Activated CD4-positive, alpha-beta T cell treated with anti-CD3 and anti-CD28 coated beads, Interleukin-2, amount 50 U/mL, for 48 hours (primary cell): ENCODE measurements at regions not wholly inside any gene's neighbourhood (a gene's known extent, or its start where the extent isn't known, plus 50 kb on each side); places are given as distances from the start of the nearest gene placed in this dataset.
"Not testable (repeated sequence)": the region's sequence is repeated elsewhere in the genome, so short reads cannot be mapped to it uniquely, and the experiment has no call there.

Experiments used
- DNase-seq, 2 experiments: peaks; one replicate each; pipeline ENCODE4 v3.0.0-alpha.2; 2020

DNA sequence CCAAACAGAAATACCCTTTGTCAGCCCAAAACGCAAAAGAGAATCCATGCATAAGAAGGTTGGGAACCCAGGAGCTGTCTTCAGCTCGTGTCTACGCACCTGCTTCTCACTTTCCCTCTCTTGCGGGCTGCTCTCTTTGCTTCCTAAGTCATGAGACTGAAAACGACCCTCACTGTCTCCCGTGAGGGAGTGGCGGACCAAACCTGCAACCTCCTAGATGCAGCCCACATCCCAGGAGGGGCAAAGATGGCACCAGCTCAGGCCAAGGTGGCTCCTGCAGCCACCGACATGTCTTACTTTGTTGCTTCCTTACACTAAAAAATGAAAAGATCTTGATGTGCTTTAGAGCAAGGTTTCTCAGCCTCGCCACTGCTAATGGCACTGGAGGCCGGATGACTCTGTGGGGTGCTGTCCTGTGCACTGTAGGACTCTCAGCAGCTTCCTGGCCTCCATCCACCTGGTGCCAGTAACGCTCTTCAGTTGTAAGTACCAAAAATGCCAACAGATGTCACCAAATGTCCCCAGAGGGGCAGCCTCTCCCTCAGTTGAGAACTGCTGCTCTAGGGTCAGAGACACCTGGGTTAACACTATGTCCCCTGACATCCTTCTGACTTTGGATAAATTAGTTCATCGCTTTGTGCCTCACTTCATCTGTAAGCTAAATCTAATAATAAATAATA is 179.8 kb upstream of the PFKP start:
- DNase-seq, result no peak

DNA sequence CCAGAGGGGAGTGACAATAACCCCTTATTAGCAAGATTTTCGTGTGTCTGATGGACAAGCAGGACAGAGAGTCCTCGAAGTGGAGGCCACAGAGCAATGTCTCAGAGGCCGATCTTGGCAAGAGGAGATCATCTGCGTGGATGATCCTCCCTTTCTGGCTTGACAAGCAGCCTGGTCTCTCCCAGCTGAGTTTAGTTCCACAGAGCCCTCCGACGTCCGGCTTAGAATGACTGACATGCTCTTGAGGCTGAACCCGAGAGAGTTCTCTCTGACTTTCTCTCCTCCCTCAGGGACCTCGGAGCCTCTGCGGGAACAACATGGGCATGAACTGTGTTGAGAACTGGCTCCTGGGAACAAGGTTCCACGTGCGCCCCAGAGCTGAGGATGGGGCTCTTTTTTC is 180.7 kb upstream of the PFKP start:
- no peak for DNase-seq

- DNase-seq, result no peak
These were observed 181.8 kb upstream of the PFKP start for GRCh38 chr10:2885288-2886278.

- DNase-seq, result not testable (repeated sequence)
These were observed 183.3 kb upstream of the PFKP start for GRCh38 chr10:2883983-2884540.

DNA sequence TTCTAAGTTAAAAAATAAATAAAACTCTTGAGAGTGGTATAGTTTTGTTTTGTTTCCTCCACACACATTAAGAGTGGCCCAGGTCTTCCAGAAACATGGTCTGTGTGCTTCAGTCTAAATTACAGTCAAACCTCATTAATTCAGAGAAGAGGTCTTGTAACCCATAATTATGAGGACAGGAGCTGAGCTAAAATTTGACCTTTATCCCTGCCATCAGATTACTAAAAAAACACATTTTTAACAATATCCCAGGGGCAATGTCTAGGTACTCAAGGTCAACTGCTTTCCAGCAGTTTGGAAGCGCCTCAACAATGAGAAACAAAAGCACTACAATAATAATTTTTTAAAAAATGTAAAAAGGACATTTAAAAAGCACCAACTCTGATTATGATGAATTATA is 184.1 kb upstream of the PFKP start:
- no peak for DNase-seq

GRCh38 chr10:2882628-2883027 is 184.7 kb upstream of the PFKP start:
- DNase-seq, result no peak

DNA sequence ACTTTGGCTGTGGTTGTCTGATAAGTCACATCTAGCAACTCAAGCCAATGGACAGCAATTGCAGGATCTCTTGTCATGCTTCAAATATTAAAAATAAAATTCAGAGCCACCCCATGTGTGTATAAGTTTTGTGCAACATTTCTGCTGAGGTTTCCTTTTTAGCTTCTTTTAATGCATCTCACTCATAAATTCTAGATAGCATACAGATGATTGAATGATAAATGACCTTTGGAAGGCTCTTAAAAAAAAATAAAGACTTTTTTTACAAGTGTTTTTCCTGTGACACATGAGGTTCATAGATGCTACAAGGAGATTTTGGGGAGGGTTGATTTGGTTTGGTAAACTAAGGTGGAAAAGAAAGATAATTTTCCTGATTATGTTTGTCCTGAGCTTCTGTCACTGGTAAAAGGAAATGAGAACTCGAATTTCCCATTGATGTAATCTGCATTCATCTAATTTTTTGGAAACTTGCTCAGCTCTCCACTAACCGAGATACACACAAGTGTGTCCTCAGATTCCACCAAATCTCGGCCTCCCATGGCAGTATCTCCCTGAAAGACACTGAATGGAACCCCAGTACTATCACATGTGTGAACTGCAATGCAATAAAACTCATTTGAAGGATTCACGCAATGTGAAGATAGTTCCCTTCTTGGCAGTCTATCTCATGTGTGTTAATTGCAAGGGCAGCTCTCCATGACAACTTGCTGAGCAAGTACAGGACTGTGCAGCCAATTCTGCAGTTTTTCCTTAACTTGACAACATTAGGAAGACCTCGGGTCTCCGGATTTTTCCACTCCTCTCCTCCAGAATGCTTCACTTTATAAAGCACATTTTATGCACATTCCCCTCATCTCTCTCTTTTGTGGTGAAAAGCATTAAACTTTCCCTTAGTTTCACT is 185.4 kb upstream of the PFKP start:
- DNase-seq, result no peak

GRCh38 chr10:2880050-2880449 is 187.3 kb upstream of the PFKP start:
- DNase-seq, result not testable (repeated sequence)

GRCh38 chr10:2878818-2879217 is 188.5 kb upstream of the PFKP start:
- no peak for DNase-seq

GRCh38 chr10:2876032-2876431 is 191.3 kb upstream of the PFKP start:
- DNase-seq, result no peak

DNA sequence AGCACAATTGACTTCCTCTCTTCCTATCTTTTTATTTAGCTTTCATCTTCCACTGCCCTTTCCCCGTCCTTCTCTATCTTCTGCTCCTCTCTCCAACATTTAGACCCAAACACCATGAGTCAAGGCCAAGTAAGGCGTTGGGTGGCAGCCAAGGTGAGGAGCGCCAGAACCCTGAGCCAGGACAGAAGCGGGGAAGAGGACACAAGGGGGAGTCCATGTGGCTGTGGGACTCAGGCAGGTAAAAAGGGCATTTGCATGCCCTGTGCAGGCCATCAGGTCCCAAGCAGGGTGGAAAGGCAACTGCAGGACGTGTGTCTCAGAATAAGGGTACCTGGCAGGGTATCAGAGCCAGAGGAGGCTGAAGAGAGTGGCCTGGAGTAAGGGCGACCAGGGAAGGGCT is 192.4 kb upstream of the PFKP start:
- DNase-seq, result no peak

DNA sequence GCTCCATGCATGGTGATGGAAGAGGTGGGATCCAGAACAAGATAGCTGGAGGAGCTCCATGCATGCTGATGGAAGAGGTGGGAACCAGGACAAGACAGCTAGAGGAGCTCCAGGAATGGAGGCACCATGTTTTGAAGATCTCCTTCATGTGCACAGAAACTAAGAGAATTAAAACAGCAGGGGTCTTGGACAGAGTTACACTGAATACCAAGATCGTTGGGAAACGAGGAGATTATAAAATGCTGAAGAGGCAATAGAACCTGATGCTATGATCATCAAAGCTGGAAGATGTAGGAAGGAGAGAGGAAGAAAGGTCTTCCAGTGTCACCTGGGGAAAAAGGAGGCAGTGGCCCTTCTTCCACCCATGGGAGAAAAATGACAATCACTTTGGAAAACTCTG is 193.6 kb upstream of the PFKP start:
- no peak for DNase-seq

- DNase-seq, result no peak
These were observed 195.6 kb upstream of the PFKP start for GRCh38 chr10:2871673-2872219.

DNA sequence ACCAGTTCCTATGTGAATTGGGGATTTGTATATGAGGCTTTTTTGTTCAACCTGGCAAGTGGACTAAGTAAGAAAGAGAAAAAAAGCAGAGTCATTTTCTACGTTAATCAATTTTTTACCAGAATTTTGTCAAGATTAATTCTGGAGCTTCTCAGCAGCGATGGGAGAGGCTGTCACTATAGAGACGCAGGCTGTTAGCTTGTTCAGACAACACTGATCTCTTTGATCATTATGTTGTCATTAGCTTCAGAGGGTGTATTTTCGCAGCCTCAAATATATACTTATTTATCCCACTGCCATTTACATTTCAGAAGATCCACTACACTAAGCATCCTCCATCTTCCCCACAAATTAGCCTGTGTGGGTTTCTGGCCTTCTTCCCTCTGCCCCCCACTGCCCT is 196.7 kb upstream of the PFKP start:
- no peak for DNase-seq

- no peak for DNase-seq
These were observed 199.5 kb upstream of the PFKP start for GRCh38 chr10:2867788-2868299.

- no peak for DNase-seq
These were observed 200.8 kb upstream of the PFKP start for GRCh38 chr10:2866569-2866968.

GRCh38 chr10:2861632-2862210 is 205.6 kb upstream of the PFKP start:
- no peak for DNase-seq

- no peak for DNase-seq
These were observed 208.9 kb upstream of the PFKP start for GRCh38 chr10:2858452-2858851.

- DNase-seq, result no peak
These were observed 210.8 kb upstream of the PFKP start for GRCh38 chr10:2856598-2856997.

GRCh38 chr10:2852574-2853323 is 214.6 kb upstream of the PFKP start:
- no peak for DNase-seq

- no peak for DNase-seq
These were observed 215.8 kb upstream of the PFKP start for GRCh38 chr10:2851566-2851965.
